Posterior vena cava (tissue), 2 donors: ENCODE measurements at regions not wholly inside any gene's neighbourhood (a gene's known extent, or its start where the extent isn't known, plus 50 kb on each side); places are given as distances from the start of the nearest gene placed in this dataset.

Source experiments
- DNase-seq: peaks from one replicate; pipeline ENCODE4 v3.0.0-alpha.2; 2020; ENCODE audit warnings: low spot score
- intact Hi-C, 2 donors: fragments of 100-400 bp; cut with DNase I; formaldehyde crosslinking; loops; one replicate each; pipeline versions ENCODE4 v1.14.1 to v1.14.2; 2022 to 2023
- donor health status: DM: yes; HTN: yes; CAD: no.
- donor health status: DM: yes; HTN: yes; CAD: no.

DNA sequence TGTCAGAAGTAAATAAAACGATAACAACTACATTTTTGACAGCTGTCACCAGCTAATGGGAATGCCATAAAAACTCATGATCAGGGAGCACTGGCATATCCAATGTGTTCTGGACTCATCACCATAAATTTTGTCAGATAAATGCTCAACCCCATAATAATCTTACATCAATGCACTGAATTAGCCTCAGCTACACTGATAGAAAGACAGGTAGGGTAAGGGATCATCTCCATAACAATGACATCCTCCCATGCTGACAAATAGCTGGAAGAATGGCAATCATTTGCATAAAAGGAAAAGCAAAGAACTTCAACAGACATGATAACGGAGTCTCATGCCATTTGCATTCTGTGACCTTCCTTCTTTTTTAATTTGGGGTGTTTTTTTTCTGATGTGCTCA, 352.8 kb upstream of the PFKP start:
- intact Hi-C loops, result no loop called here

DNA sequence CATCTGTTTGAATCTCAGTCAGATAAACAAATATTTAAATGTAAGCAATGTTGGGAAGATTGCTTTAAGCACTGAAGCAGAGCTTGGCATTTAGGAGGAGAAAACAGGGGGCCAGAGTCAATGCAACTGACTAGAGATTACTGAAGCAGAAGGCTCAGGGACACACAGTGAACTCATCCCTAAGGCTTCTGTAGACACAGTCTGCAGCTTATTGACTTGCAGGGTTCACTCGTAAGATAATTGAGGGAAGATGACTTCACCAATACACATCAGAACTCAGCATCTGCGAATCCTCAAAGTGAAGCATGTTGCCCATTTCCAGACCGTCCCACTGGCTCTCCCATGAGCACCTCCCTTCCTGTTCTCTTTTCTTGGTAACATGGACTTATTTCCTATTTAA, 363.4 kb upstream of the PFKP start:
- no peak for DNase-seq
- intact Hi-C loops, result no loop called here

More for the DNA sequence above, 352.8 kb upstream of the PFKP start:
- no peak for DNase-seq

DNA sequence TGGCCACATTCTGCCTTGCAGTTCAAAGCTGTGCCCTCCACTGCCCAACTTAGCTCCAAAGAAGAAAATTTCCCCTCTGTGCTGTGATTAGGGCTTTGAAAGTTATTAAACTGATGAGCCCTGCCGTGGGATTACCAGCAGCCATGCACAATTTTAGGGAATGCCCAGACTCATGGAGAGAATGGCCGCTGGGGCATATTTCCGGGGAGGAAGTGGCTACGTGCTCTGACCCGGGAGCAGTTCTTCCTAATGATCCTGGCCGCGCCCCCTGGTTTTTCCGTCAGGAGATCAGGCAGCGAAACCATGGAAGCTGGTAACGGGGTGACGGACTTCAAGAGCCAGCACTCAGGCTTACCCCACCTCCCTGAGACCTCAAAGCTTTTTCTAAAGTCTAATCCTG, 365.5 kb upstream of the PFKP start:
- intact Hi-C loops, result no loop called here
- DNase-seq, result no peak

DNA sequence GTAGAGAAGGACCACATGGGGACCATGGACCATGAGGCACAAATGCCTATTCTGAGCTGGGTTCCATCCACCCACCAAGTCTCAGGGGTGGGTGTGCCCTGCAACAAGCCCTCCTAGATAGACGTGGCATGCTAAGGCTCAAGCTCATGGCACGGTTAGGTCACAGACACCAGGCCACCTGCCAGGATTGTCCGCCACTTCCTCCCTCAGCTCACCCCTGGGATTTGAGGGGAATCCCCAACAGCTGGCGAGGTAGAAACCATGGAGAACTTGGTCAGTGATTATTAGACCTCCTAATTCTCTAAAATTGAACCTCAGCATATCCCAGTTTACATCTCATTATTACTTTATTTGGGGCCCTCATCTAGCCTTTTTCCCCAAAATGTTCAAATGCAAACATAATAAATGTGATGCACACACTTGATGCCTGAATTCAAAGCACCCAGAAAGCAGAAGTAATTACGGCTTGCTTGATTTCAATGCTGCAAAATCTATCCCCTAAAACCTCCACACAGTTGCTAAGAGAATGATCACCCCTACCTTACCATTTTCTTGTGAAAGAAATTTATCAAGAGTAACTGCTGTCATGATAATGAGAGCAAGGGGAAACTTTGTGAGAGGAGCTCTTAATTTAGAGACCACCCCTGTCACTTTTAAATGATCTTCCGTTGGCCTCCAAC, 366.6 kb upstream of the PFKP start:
- intact Hi-C loops, result no loop called here

DNA sequence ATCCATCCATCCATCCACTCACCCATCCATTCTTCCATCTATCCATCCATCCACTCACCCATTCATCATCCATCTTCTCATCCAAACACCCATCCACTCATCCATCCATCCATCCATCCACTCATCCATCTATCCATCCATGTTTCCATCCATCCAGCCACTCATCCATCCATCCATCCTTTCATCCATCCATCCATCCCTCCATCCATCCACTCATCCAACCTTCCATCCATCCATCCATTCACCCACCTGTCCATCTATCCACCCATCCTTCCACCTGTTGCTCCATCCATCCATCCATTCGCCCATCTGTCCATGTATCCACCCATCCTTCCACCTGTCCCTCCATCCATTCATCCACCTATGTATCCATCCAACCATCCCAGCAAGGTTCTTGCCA, 378.4 kb upstream of the PFKP start:
- DNase-seq, result no peak
- intact Hi-C loops, result no loop called here

More for the DNA sequence above, 366.6 kb upstream of the PFKP start:
- no peak for DNase-seq

DNA sequence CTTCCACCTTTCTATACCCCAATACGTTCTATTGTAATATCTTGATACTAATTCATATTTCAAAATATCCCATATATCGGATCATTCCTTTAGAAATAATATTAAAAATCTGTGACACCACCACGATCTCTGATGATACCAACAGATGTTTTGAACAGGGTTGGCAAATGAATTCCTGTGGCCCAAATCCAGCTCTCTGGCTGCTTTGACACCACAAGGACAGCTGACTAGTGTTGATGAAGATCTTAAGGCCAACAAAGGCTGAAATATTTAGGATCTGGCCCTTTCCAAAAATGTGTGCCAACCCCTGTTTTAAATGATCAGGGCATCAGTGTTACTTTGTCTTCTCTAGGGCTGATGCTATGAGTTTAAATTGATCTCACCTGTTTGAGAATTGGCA, 380.7 kb upstream of the PFKP start:
- DNase-seq, result no peak
- intact Hi-C loops, result no loop called here

DNA sequence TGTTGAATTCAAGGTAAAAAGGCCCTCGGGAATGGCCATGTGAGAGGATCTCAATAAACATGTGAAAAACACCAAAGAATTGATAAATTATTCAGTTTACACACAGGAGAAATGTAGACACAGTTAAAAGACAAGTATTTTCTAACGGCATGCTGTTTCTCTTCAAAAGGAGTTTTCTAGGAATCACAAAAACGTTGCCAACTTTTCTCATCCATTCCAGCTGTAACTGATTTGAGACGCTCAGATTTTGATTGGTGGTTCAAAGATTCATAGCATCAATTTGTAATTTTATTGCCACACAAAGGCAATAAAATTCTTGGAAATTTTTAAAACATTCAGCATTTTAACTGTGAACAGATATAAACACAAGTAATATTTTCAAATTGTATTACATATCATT, 384.9 kb upstream of the PFKP start:
- DNase-seq, result no peak
- intact Hi-C loops, result no loop called here

DNA sequence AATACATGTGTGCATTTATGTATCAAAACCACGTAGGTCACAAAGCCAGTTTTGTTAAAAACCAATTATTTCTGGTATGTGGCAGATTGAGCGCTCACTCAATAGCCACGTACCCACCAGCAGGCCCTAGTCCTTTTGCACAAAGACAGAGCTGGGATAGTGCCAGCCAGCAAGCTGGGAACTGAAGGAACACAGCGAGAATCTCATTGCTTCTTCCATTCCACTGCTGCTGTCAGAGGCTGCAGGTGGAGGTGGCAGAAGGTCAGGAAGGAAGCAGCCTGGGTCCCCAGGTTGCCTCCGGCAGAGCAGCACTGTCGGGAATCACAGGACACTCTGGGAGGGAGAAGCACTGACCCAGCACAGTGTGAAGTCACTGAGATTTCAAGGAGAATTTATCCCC, 385.5 kb upstream of the PFKP start:
- no peak for DNase-seq
- intact Hi-C loops, result no loop called here

DNA sequence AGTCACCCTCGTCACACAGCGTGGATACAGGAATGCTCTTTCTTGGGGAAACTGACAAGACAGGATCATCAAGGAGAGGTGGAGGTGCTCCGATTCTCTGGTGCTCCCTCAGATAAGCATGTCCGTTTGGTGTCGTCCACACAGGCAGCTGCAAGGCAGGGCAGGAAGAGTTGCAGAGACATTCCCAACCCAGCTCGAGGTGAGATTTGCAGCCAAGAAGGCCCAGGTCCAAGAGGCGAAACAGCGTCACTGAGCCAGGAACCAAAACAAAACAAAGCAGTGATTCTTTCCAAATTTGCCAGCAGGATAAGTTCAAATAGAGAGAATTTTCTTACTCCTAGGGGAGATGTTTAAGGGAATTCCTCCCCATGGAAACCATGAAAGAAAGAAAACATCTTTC, 386.5 kb upstream of the PFKP start:
- no peak for DNase-seq
- intact Hi-C loops, result no loop called here

DNA sequence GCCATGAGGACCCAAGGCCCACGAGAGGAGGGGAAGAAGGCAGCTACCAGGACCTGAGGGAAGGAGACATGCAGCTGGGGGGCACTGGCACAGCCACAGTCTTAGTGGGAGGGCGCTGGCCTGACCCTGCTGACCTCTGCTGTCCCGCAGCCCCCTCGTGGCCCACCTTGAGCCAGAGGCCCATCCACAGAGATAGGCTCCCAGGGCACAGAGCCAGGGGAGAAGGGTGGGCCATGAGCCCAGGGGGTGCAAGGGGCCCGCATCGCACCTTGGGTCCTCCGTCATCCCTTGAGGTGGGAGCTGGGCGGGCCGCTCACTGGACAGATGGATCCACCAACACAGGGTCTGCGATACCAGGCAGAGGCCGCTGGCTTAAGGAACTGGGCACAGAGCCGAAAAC, 387.7 kb upstream of the PFKP start:
- intact Hi-C loops, result no loop called here

DNA sequence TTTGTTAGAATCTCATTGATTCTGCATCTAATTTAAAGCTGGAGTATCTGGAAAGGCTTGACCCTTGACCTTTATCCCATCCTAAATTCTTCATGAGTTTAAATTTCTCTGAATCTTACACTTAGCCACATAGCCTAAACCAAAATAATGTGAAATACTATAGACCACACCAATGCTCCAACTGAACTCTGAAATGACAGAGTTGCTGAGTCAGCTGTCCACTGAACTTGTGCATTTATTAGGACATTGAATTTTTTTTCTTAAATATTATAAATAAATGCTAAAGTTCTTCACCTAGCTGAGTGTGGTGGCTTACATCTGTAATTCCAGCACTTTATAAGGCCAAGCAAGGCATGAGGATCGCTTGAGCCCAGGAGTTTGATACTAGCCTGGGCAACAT, 390.9 kb upstream of the PFKP start:
- no peak for DNase-seq
- intact Hi-C loops, result no loop called here

More for the DNA sequence above, 387.7 kb upstream of the PFKP start:
- peak; percentile 66 for DNase-seq

DNA sequence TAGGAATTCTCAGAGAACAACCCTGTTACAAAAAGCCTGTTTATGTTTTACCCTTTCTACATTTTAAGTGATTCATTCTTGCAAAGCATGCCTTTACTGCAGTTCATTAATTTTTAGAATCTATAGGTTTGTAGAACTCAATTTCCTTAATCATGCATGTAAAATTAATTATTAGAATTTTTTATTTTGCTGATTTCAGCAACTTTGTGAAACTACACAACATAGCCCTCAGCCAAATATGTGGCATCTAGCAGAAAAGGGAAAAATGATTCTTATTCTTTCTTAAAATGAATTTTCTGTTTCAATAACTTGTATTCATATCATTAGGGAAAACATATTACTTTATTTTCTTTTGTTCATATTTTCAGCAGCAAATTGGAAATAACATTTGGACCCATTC, 392.9 kb upstream of the PFKP start:
- DNase-seq, result no peak
- intact Hi-C loops, result no loop called here

DNA sequence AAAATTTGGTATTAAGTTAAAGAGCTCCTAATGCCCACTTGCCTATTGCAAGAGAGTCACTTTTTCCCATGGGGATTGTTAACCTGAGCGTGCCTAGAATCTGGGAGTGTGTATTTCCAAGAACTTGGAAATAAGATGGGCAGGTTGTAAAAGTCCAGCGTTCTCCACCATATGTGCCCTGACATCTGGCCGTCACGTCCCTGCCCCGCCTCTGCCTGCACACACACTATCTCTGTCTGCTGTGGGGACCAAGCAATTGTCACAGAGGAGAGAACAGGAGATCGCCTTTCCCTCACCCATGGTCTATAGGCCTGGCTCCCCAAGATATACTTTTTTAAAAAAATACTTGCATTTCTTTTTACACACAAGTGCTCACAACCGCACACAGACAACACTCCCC, 396.5 kb upstream of the PFKP start:
- no peak for DNase-seq
- intact Hi-C loops, result no loop called here

DNA sequence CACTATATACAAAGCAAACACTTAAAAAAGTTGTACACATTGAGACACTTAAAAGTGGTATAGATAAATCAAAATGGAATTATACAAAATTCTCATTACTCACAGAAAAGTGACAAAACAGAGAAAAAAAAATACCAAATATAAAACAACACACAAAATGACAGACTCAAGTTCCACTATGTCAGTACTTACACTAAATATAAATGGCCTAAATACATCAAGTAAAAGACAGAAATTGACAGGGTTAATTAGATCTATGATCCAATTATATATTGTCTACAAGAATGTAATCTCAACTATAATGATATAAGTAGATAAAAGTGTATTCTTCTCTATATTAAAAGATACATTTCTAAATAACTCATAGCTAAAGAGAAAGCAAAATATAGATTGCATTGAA, 401.6 kb upstream of the PFKP start:
- intact Hi-C loops, result no loop called here

DNA sequence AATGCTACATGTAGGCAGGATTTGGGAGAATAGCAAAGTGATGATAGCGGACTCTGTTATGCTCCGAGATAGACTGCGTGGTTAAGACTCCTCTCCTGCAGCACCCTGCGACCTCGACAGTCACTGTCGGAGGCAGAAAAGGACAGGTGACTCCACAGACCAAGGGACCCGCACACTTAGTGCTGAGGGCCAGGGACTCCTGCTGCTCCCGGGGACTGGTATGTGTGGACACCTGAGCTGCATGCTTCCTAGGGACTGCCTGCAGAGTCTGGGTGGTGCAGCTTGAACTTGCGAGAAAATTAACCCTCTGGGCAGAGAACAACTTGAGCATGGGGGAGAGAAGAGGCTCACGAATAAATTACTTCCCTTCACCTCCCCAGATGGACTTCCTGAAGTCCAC, 407.1 kb upstream of the PFKP start:
- intact Hi-C loops, result no loop called here
- DNase-seq, result no peak

More for the DNA sequence above, 401.6 kb upstream of the PFKP start:
- no peak for DNase-seq

DNA sequence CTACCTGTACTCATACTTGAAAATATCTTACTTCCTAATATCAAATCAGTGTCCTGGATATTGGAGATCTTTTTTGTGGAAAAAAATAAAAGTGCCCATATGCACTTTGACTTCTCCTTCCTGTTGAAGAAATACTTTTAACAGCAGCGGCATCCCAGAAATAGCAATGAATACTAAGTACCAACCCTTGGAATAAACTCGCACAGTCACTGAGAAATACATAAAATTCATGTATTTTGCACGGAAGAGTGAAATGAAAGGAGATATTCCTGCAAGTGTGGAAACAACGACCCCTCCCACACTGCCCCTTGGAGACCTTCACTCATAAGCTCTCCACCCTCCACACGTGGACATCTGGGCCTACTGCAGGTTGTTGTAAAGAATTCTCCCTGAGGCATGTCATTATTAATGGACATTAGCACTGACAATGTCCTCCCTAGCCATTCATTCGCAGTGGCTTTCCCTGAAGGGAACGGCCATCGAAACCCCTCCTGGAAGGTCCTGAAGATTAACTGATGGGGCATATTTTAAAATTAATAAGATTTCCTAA, 407.6 kb upstream of the PFKP start:
- intact Hi-C loops, result no loop called here
- DNase-seq, result no peak

DNA sequence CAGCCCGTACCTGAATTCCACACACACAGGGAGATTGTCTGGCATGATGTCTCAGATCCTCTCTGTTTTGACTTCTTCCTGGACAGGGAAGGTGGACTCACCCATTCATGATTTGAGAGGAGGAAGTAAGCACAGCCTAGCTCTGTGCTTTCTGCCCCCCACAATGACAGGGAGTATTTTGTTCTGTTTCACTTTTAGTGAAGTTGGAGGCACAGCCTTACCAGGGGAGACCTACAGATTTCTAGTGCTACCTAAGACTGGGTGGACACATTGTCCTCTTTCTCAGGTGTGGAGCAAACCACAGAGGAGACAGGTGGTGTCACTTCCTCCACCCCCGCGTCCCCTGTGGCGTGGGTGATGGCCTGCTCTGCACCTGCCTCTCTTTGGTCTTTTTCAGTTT, 408.6 kb upstream of the PFKP start:
- intact Hi-C loops, result no loop called here
- no peak for DNase-seq

DNA sequence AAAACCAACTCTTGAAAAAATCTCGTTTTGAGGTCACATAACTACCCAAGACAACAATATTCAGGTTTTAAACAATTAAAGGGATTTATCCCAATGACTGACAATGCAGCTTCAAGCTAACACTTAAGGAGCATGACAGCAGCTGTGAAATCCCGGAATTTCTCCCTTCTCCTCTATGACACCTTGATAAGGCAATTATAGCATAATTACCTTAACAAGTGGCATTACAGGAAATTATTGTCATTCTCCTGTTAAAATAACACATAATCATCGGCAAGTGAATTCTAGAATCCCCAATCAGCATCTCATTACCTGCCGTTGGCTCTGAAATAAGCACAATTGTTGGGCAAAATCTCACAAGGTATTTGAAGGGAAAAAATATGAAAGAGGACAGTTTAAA, 417.0 kb upstream of the PFKP start:
- intact Hi-C loops, result no loop called here
- DNase-seq, result no peak

DNA sequence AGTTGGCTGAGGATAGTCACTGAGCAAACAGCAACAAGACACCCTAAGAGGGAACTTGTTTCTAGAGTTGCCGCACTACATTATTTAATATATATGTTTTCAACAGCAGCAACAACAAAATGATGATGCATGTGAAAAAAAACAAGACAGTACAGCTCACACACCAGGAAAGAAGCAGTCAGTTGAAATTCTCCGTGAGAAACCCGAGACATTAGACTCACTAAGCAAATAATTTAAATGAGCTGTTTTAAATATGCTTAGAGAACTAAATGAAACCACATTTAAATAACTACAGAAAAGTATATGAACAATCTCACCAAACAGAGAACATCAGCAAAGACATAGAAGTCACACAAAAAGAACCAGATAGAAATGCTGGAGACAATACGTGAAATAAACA, 426.3 kb upstream of the PFKP start:
- DNase-seq, result no peak
- intact Hi-C loops, result loop anchor here in 1 of 2 donors (2.0 kb wide), 1 partner anchor 28 kb away; no protein-coding TSS in a partner anchor

DNA sequence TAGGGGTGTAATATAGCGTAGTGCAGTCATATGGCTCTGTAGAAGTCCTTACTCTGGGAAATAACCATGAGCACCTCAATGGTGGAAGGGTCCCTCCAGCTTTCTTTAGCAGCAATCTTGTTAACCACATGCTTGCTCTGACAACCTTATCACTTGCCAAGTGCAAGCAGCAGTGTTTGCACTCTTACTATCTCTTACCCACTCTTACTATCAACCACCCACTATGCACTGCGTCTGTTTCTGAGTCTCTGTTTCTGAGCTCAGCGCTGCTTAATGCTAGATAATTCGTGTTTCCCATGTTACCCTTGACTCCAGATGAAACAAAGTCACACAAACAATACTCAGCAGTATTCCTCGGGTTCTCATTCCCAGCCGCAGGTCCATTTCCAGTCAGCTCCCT, 433.7 kb upstream of the PFKP start:
- intact Hi-C loops, result no loop called here
- no peak for DNase-seq

DNA sequence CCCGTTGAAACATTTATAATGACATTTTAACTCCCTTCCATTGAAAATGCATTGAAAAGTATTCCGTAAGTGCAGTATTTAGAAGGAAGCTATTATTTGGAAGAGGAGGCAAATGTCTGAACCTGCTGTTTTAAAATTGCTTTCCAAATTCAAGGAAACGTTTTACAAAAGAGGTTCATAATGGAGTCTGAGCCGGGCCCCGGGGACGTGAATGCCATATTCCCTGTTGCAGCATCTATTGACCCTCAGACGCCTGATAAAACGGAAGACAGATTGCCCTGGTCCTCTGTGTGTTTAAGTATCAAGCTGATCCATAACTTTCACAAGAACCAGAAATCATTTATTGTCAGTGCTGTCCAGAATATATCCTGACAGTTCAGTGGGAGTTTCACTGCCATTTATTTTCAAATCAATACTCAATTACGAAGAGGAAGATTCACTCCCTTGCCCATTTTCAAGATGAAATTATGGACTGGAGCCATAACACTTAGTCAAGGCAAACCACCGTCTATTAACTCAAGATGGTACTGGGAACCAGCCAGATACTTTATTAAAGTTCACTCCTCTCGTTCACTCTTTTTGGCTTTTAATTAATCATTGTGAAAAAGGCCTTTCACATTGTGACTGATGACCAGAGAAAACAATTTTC, 435.7 kb upstream of the PFKP start:
- intact Hi-C loops, result no loop called here

More for the DNA sequence above, 435.7 kb upstream of the PFKP start:
- DNase-seq, result no peak
